ENCODE measurements at regions not wholly inside any gene's neighbourhood (a gene's known extent, or its start where the extent isn't known, plus 50 kb on each side); places are given as distances from the start of the nearest gene placed in this dataset.

DNA sequence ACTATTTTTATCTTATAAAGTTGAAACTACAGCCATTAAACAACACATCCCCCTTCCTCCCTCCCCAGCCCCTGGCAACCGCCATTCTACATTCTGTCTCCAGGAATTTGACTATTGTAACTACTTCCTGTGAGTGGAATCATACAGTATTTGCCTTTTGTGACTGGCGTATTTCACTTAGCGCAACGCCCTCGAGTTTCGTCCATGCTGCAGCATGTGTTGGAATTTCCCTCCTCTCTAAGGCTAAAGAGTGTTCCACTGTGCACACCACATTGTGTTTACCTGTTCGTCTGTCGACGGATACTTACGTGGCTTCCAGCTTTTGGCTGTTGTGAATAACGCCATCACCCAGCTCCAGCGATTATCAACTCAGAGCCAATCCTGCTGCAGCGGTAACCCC lies 52.0 kb upstream of the DLG1 start:
- FAIRE-seq (peak; percentile 80), DNase-seq (ENCODE audit: low spot score) (no peak)

DNA sequence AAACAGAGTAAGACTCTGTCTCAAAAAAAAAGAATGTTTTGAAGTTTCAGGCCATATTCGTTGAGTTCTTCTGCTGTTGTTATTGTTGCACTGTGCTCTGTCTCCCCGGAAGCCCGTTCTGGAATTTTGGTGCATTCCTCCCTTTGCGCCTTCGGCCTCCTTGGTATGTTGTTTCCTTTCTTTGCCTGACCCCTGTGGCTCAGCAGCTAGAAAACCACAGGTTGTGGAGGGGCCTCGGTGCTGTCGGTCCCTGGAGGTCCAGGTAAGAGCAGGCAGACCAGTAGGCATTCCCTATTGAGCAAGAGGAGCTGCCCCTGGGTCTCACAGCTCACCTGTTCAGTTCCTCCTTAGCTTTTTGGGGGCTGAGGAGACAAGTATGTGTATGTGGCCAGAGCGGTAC lies 51.0 kb upstream of the DLG1 start:
- DNase-seq (ENCODE audit: low spot score) (peak; percentile 32), FAIRE-seq (no peak)

All from urothelium cell line (cell line).